ENCODE measurements at regions not wholly inside any gene's neighbourhood (a gene's known extent, or its start where the extent isn't known, plus 50 kb on each side); places are given as distances from the start of the nearest gene placed in this dataset.

GRCh38 chr12:27894309-27894708 is 78.2 kb downstream of the PTHLH start:
- TF ChIP-seq CTCF (IDR thresholded peaks at IDR 0.05; ENCODE audit: borderline replicate concordance, extremely low read depth, low read length, poor library complexity, severe bottlenecking) (no peak), EZH2 (IDR thresholded peaks at IDR 0.05; ENCODE audit: borderline replicate concordance, low read depth, low read length, severe bottlenecking) (no peak)

All from DND-41 (cell line).